Neural progenitor cell (in vitro differentiated cells): ENCODE measurements at regions not wholly inside any gene's neighbourhood (a gene's known extent, or its start where the extent isn't known, plus 50 kb on each side); places are given as distances from the start of the nearest gene placed in this dataset.

Experiments used
- CTCF ChIP-seq: fragments of 200-600 bp; sonication (generic); IDR thresholded peaks from 2 replicates; pipeline ENCODE4 v1.5.1; 2017; ENCODE audit warnings: antibody characterized with exemption, mild to moderate bottlenecking
- EZH2 ChIP-seq: fragments of 200-600 bp; sonication (generic); IDR thresholded peaks from 2 replicates; pipeline ENCODE4 v1.6.1; 2017; ENCODE audit warnings: antibody characterized with exemption, mild to moderate bottlenecking, moderate library complexity

GRCh38 chr5:166063261-166063660 is 2228.2 kb upstream of the WWC1 start:
- no peak for TF ChIP-seq CTCF
- no peak for TF ChIP-seq EZH2
